ENCODE measurements at regions not wholly inside any gene's neighbourhood (a gene's known extent, or its start where the extent isn't known, plus 50 kb on each side); places are given as distances from the start of the nearest gene placed in this dataset.

GRCh38 chr11:122334546-122335339 lies 218.7 kb upstream of the BLID start:
- no peak for TF ChIP-seq TCF12 (IDR thresholded peaks at IDR 0.05; ENCODE audit: low read depth, low read length)
- TF ChIP-seq CTCF (IDR thresholded peaks at IDR 0.05; ENCODE audit: control extremely low read depth in 1 of 3, insufficient read depth in 1 of 3, low read depth in 1 of 3, low read length in 3 of 3) = no peak

Measured in H1 (cell line).